Keratinocyte (primary cell): ENCODE measurements at regions not wholly inside any gene's neighbourhood (a gene's known extent, or its start where the extent isn't known, plus 50 kb on each side); places are given as distances from the start of the nearest gene placed in this dataset.

Experiments
- DNase-seq: peaks from one replicate; pipeline ENCODE4 v3.0.0-alpha.2; 2011; ENCODE audit warnings: low read depth, missing footprints, low spot score
- FAIRE-seq: peaks from 2 replicates; lab custom pipeline; 2011; peaks lifted over from hg19 to GRCh38; lab: Jason Lieb, UNC
- H2AFZ ChIP-seq: 2 replicates; pipeline ENCODE4 v1.6.0; 2012; ENCODE audit warnings: low read length, control low read depth, inconsistent platforms; ENCODE audit not compliant: control insufficient read depth
- H3K27ac ChIP-seq: 2 replicates; pipeline ENCODE4 v1.5.1; 2011; ENCODE audit warnings: low read length; ENCODE audit not compliant: control insufficient read depth, insufficient read depth
- H3K27me3 ChIP-seq: 3 replicates; pipeline ENCODE4 v1.6.0; 2011; ENCODE audit warnings: low read length; ENCODE audit not compliant: control insufficient read depth, insufficient read depth; ENCODE audit errors: extremely low read depth
- H3K36me3 ChIP-seq, 2 experiments: 2 replicates in 1 of 2; 3 replicates in 1 of 2; pipeline ENCODE4 v1.5.1; 2011; ENCODE audit warnings: low read length in 2 of 2, mild to moderate bottlenecking in 1 of 2; ENCODE audit not compliant: control insufficient read depth in 2 of 2, insufficient read depth in 2 of 2; ENCODE audit errors: extremely low read depth in 1 of 2
- H3K4me1 ChIP-seq: 3 replicates; pipeline ENCODE4 v1.5.1; 2011; ENCODE audit warnings: low read length; ENCODE audit not compliant: control insufficient read depth, insufficient read depth; ENCODE audit errors: extremely low read depth
- H3K4me2 ChIP-seq: 3 replicates; pipeline ENCODE4 v1.6.0; 2011; ENCODE audit warnings: low read depth, low read length; ENCODE audit not compliant: control insufficient read depth, insufficient read depth; ENCODE audit errors: extremely low read depth
- H3K4me3 ChIP-seq, 3 experiments: fragments of 200-600 bp in 1 of 3; sonication (generic) in 1 of 3; 2 replicates in 2 of 3; 3 replicates in 1 of 3; pipeline ENCODE4 v1.5.1; 2011 to 2016; ENCODE audit warnings: low read length in 3 of 3, mild to moderate bottlenecking in 3 of 3, control low read depth in 2 of 3, inconsistent platforms in 1 of 3, low read depth in 1 of 3, mixed read lengths in 1 of 3, mixed run types in 1 of 3, moderate library complexity in 1 of 3; ENCODE audit not compliant: control insufficient read depth in 2 of 3, insufficient read depth in 2 of 3; ENCODE audit errors: extremely low read depth in 1 of 3
- H3K79me2 ChIP-seq: 2 replicates; pipeline ENCODE4 v1.6.0; 2012; ENCODE audit warnings: low read length; ENCODE audit not compliant: control insufficient read depth, insufficient read depth
- H3K9ac ChIP-seq: 3 replicates; pipeline ENCODE4 v1.6.0; 2011; ENCODE audit warnings: low read length; ENCODE audit not compliant: control insufficient read depth, insufficient read depth; ENCODE audit errors: extremely low read depth
- H3K9me1 ChIP-seq: 3 replicates; pipeline ENCODE4 v1.6.0; 2011; ENCODE audit warnings: low read length; ENCODE audit not compliant: control insufficient read depth, insufficient read depth; ENCODE audit errors: extremely low read depth
- H3K9me3 ChIP-seq: 2 replicates; pipeline ENCODE4 v1.5.1; 2012; ENCODE audit warnings: low read depth, low read length; ENCODE audit not compliant: control insufficient read depth
- H4K20me1 ChIP-seq: 3 replicates; pipeline ENCODE4 v1.6.0; 2011; ENCODE audit warnings: low read length; ENCODE audit not compliant: control insufficient read depth, insufficient read depth; ENCODE audit errors: extremely low read depth
- CTCF ChIP-seq, 3 experiments: IDR thresholded peaks in 1 of 3; conservative IDR thresholded peaks in 1 of 3; optimal IDR thresholded peaks in 1 of 3; 2 replicates in 2 of 3; 3 replicates in 1 of 3; pipeline versions ENCODE3 to v1.5.1; 2011; ENCODE audit warnings: low read length in 3 of 3, mild to moderate bottlenecking in 3 of 3, moderate library complexity in 2 of 3, control low read depth in 1 of 3, inconsistent platforms in 1 of 3; ENCODE audit not compliant: insufficient read depth in 2 of 3; ENCODE audit errors: extremely low read depth in 1 of 3
- EZH2 ChIP-seq: IDR thresholded peaks from one replicate; pipeline ENCODE4 v1.6.1; 2012; ENCODE audit warnings: inconsistent platforms, mild to moderate bottlenecking, low read length, moderate library complexity
- dilution Hi-C: fragments of 300-500 bp; cut with MboI; formaldehyde crosslinking; loops from one replicate; pipeline ENCODE4 v1.7.0; 2020; ENCODE audit warnings: low sequenced_read_pairs; ENCODE audit not compliant: extremely low pct_ligation_motif_present

- Histone ChIP-seq H3K4me3 (no peak overlapping the region), H2AFZ (no peak overlapping the region), H3K9me3 (no peaks in the 10 kb centered on the region), H3K4me1 (peaks cover 5% of the 10 kb centered on the region), H3K36me3 (no peaks in the 10 kb centered on the region), H3K9me1 (no peaks in the 10 kb centered on the region), H3K9ac (no peak overlapping the region), H4K20me1 (no peaks in the 10 kb centered on the region), H3K27ac (no peak overlapping the region), H3K4me2 (no peak overlapping the region), H3K79me2 (no peaks in the 10 kb centered on the region), H3K27me3 (no peaks in the 10 kb centered on the region)
- DNase-seq (no peak), FAIRE-seq (no peak)
- dilution Hi-C loops = no loop called here
- no peak for TF ChIP-seq EZH2
- no peak for TF ChIP-seq CTCF (optimal IDR thresholded peaks at IDR 0.05 in 1 of 3, IDR thresholded peaks at IDR 0.05 in 1 of 3, conservative IDR thresholded peaks at IDR 0.05 in 1 of 3; ENCODE audit: extremely low read depth in 1 of 3, insufficient read depth in 2 of 3, low read length in 3 of 3)
Measured at GRCh38 chr1:79808816-79809475, 802.4 kb upstream of the ADGRL4 start.

- H3K9ac ChIP-seq = no peak overlapping the region
- H3K4me2 ChIP-seq = no peak overlapping the region
- dilution Hi-C loops = no loop called here
- no peak for DNase-seq
- H3K9me3 ChIP-seq = no peaks in the 10 kb centered on the region
- TF ChIP-seq EZH2 = no peak
- no peak for TF ChIP-seq CTCF (optimal IDR thresholded peaks at IDR 0.05 in 1 of 3, IDR thresholded peaks at IDR 0.05 in 1 of 3, conservative IDR thresholded peaks at IDR 0.05 in 1 of 3; ENCODE audit: extremely low read depth in 1 of 3, insufficient read depth in 2 of 3, low read length in 3 of 3)
- no peaks in the 10 kb centered on the region for H4K20me1 ChIP-seq
- no peaks in the 10 kb centered on the region for H3K36me3 ChIP-seq
- H3K9me1 ChIP-seq = no peaks in the 10 kb centered on the region
- no peak overlapping the region for H3K4me3 ChIP-seq
- H3K27me3 ChIP-seq = no peaks in the 10 kb centered on the region
- peaks cover 5% of the 10 kb centered on the region for H3K4me1 ChIP-seq
- no peaks in the 10 kb centered on the region for H3K79me2 ChIP-seq
- H2AFZ ChIP-seq = no peak overlapping the region
- no peak overlapping the region for H3K27ac ChIP-seq
- FAIRE-seq = no peak
Measured at GRCh38 chr1:79807816-79808215, 801.3 kb upstream of the ADGRL4 start.
